GM10266 (cell line): ENCODE measurements at regions not wholly inside any gene's neighbourhood (a gene's known extent, or its start where the extent isn't known, plus 50 kb on each side); places are given as distances from the start of the nearest gene placed in this dataset.

Experiments used
- DNase-seq: peaks from one replicate; pipeline ENCODE4 v3.0.0; 2012; ENCODE audit errors: extremely low spot score
- CTCF ChIP-seq: IDR thresholded peaks from 2 replicates; pipeline ENCODE4 v1.5.1; 2012; ENCODE audit warnings: mild to moderate bottlenecking, low read depth; ENCODE audit not compliant: control insufficient read depth, insufficient read depth; ENCODE audit errors: missing control alignments

DNA sequence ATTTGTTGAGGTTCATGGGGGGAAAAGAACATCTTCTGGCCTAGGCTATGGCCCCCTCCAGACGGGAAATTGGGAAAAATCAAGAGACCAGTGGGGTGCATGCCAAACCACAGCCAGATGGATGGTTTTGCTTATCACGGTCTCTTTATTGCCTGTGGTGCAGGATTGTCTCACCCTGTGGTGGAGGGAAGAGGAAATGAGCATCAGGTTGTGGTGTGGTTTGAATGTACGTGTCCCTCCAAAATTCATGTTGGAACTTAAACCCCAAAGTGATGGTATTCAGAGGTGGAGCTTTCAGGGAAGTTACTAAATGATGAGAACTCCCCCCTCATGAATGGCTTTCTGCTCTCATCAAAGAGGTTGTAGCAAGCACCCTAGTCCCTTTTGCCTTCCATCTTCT is 525.7 kb downstream of the NPHP4 start:
- no peak for DNase-seq
- no peak for TF ChIP-seq CTCF

- TF ChIP-seq CTCF = no peak
- no peak for DNase-seq
Measured at GRCh38 chr1:5465281-5465711, 526.9 kb downstream of the NPHP4 start.

GRCh38 chr1:5464366-5464765 is 527.9 kb downstream of the NPHP4 start:
- no peak for TF ChIP-seq CTCF
- DNase-seq = no peak

- DNase-seq = no peak
- no peak for TF ChIP-seq CTCF
Measured at GRCh38 chr1:5460974-5461373, 531.3 kb downstream of the NPHP4 start.

- no peak for TF ChIP-seq CTCF
- DNase-seq = no peak
Measured at GRCh38 chr1:5459839-5460610, 532.2 kb downstream of the NPHP4 start.

GRCh38 chr1:5458248-5458647 is 534.0 kb downstream of the NPHP4 start:
- TF ChIP-seq CTCF = no peak
- no peak for DNase-seq

- DNase-seq = no peak
- no peak for TF ChIP-seq CTCF
Measured at GRCh38 chr1:5456090-5456811, 536.0 kb downstream of the NPHP4 start.
